Suprapubic skin (tissue), 3 donors: ENCODE measurements at regions not wholly inside any gene's neighbourhood (a gene's known extent, or its start where the extent isn't known, plus 50 kb on each side); places are given as distances from the start of the nearest gene placed in this dataset.

Experiments
- POLR2A ChIP-seq, 2 donors: fragments of 450-650 bp; IDR thresholded peaks; one replicate each; pipeline ENCODE4 v1.6.1; 2017; ENCODE audit warnings: antibody characterized with exemption in 2 of 2, mild to moderate bottlenecking in 2 of 2, moderate library complexity in 2 of 2
- TF ChIP-seq, protein P1 (sequence below), 2 donors: fragments of 200-600 bp in 1 of 2; fragments of 450-650 bp in 1 of 2; sonication (generic) in 1 of 2; IDR thresholded peaks; one replicate each; pipeline ENCODE4 v1.5.1; 2016 to 2019; ENCODE audit warnings: antibody characterized with exemption in 2 of 2, mild to moderate bottlenecking in 1 of 2, moderate library complexity in 1 of 2

DNA sequence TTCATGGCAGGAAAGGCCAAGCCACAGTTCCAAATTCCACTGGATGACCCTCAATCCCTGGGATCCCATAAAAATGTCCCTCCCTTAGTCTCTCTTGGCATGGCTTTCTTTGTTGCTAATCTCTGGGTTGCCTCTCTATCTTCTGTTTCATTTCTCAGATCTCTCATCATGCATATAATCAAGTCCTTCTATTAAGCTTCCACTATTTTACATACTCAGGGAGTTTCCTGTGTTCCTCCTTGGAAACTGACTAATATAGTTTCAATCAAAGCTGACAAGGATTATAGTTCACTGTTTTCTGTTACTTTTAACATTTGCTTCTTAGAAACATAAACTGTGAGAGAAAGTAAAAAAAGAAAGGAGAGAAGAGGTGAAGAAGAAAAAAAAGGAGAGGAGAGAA is 113.8 kb upstream of the COL8A1 start:
- TF ChIP-seq POLR2A (IDR thresholded peaks at IDR 0.05) = no peak
- TF ChIP-seq, protein P1, sequence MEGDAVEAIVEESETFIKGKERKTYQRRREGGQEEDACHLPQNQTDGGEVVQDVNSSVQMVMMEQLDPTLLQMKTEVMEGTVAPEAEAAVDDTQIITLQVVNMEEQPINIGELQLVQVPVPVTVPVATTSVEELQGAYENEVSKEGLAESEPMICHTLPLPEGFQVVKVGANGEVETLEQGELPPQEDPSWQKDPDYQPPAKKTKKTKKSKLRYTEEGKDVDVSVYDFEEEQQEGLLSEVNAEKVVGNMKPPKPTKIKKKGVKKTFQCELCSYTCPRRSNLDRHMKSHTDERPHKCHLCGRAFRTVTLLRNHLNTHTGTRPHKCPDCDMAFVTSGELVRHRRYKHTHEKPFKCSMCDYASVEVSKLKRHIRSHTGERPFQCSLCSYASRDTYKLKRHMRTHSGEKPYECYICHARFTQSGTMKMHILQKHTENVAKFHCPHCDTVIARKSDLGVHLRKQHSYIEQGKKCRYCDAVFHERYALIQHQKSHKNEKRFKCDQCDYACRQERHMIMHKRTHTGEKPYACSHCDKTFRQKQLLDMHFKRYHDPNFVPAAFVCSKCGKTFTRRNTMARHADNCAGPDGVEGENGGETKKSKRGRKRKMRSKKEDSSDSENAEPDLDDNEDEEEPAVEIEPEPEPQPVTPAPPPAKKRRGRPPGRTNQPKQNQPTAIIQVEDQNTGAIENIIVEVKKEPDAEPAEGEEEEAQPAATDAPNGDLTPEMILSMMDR (IDR thresholded peaks at IDR 0.05) = no peak
